ENCODE measurements at regions not wholly inside any gene's neighbourhood (a gene's known extent, or its start where the extent isn't known, plus 50 kb on each side); places are given as distances from the start of the nearest gene placed in this dataset.

GRCh38 chr17:71111934-71112333 is 942.6 kb downstream of the KCNJ2 start:
- DNase-seq: no peak

GRCh38 chr17:71113347-71113746 is 944.0 kb downstream of the KCNJ2 start:
- DNase-seq: no peak

GRCh38 chr17:71114911-71115668 is 945.8 kb downstream of the KCNJ2 start:
- no peak for DNase-seq

GRCh38 chr17:71115669-71115972 is 946.3 kb downstream of the KCNJ2 start:
- DNase-seq: no peak

GRCh38 chr17:71117466-71117865 is 948.1 kb downstream of the KCNJ2 start:
- no peak for DNase-seq

GRCh38 chr17:71118039-71118438 is 948.7 kb downstream of the KCNJ2 start:
- DNase-seq: peak; percentile 56

- no peak for DNase-seq
Measured at GRCh38 chr17:71127416-71127815, 958.1 kb downstream of the KCNJ2 start.

- peak; percentile 48 for DNase-seq
Measured at GRCh38 chr17:71142333-71142732, 973.0 kb downstream of the KCNJ2 start.

- DNase-seq: no peak
Measured at GRCh38 chr17:71145486-71145885, 975.3 kb upstream of the SOX9 start.

GRCh38 chr17:71147906-71148305 is 972.9 kb upstream of the SOX9 start:
- DNase-seq: no peak

- no peak for DNase-seq
Measured at GRCh38 chr17:71149607-71150006, 971.2 kb upstream of the SOX9 start.

GRCh38 chr17:71157297-71157696 is 963.5 kb upstream of the SOX9 start:
- no peak for DNase-seq

- DNase-seq: no peak
Measured at GRCh38 chr17:71158437-71158836, 962.4 kb upstream of the SOX9 start.

GRCh38 chr17:71163121-71163812 is 957.6 kb upstream of the SOX9 start:
- peak; percentile 87 for DNase-seq

- DNase-seq: no peak
Measured at GRCh38 chr17:71163813-71164122, 957.1 kb upstream of the SOX9 start.

- no peak for DNase-seq
Measured at GRCh38 chr17:71164561-71164960, 956.3 kb upstream of the SOX9 start.

GRCh38 chr17:71166311-71166710 is 954.5 kb upstream of the SOX9 start:
- DNase-seq: no peak

- DNase-seq: peak; percentile 46
Measured at GRCh38 chr17:71168053-71168741, 952.6 kb upstream of the SOX9 start.

- DNase-seq: no peak
Measured at GRCh38 chr17:71170070-71170469, 950.8 kb upstream of the SOX9 start.

- DNase-seq: no peak
Measured at GRCh38 chr17:71171270-71171669, 949.5 kb upstream of the SOX9 start.

GRCh38 chr17:71173991-71174390 is 946.8 kb upstream of the SOX9 start:
- DNase-seq: no peak

GRCh38 chr17:71176331-71176730 is 944.5 kb upstream of the SOX9 start:
- DNase-seq: no peak

GRCh38 chr17:71176928-71177443 is 943.8 kb upstream of the SOX9 start:
- no peak for DNase-seq

GRCh38 chr17:71180801-71181385 is 939.9 kb upstream of the SOX9 start:
- peak; percentile 37 for DNase-seq

All from NCI-H1436 treated with DMSO at 0.1 percent for 48 hours (cell line).